HG02870 (cell line): ENCODE measurements at regions not wholly inside any gene's neighbourhood (a gene's known extent, or its start where the extent isn't known, plus 50 kb on each side); places are given as distances from the start of the nearest gene placed in this dataset.
"Not testable (repeated sequence)": the region's sequence is repeated elsewhere in the genome, so short reads cannot be mapped to it uniquely, and the experiment has no call there.

Experiments used
- ATAC-seq: cut with Tn5 transposase; IDR thresholded peaks from one replicate; pipeline ENCODE4 v1.9.1; 2021; ENCODE audit warnings: mild to moderate bottlenecking, moderate library complexity; ENCODE audit not compliant: unreplicated experiment

DNA sequence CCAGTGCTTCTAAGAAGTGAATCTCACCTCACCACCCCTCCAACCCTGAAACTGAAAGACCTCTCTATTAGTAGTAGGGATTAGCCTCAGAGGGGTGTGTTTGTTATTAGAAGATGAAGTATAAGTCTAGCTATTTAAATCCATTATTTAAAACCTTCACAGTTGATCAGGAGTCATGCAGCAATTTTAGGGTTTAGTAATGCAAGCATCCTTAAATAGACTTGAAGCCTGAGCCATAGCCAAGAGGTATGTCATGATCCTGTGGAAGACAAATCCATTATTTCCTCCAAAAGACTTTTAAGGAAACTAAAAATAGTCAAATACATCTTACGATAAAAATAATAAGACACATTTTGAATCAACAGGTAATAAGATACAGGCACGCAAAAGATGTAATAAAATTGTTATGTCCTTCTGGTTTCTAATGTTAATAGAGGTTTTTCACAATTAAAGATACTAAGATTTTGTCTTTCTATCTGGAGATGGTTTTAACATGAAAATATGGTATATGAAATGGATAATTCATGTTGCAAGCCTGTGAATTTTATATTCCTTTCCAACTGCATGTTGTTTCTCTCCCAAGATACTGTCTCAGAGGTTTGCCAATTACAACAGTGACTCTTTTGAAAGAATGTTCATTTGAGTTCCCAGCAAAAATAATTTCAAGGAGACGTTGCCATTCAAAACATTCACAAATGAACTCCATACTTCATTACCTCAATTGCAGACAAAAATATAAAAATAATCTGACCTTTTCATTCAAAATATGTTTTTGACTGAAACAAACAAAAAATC, 68.0 kb downstream of the LUZP4 start:
- no peak for ATAC-seq

DNA sequence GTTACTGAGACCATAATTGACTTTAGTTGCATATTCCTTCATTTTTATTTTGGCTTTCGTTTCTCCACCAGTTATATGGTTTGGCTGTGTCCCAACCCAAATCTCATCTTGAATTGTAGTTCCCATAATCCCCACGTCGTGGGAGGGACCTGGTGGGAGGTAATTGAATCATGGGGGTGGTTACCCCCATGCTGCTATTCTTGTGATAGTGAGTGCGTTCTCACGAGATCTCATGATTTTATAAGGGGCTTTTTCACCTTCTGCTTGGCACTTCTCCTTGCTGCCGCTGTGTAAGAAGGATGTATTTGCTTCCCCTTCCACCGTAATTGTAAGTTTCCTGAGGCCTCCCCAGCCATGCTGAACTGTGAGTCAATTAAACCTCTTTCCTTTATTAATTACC, 70.0 kb downstream of the LUZP4 start:
- not testable (repeated sequence) for ATAC-seq

DNA sequence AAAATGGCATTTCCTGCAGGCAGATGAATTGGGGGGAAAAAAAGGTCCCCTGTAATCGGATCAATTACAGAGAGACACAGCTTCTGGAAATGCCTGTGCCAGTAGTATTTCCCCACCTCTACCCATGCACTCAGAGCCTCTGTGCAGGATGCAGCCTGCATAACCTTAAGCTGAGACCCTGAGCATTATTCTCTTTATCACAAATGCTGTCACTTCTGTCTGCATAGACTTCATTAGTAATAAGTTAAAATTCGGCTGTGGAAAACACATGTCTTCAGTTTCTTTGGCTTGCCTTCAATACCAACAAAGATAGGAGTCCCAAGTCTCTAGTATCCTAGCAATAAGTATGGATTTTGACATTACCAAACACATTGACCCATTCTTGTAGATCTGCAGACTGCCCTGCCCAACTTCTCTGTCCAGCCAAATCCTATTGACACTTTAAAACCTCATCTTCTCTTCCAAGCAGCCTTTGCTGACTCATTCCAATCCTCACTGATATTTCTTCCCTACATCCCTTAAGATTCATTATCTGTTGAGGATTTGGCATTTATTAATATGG, 70.8 kb downstream of the LUZP4 start:
- ATAC-seq: no peak

DNA sequence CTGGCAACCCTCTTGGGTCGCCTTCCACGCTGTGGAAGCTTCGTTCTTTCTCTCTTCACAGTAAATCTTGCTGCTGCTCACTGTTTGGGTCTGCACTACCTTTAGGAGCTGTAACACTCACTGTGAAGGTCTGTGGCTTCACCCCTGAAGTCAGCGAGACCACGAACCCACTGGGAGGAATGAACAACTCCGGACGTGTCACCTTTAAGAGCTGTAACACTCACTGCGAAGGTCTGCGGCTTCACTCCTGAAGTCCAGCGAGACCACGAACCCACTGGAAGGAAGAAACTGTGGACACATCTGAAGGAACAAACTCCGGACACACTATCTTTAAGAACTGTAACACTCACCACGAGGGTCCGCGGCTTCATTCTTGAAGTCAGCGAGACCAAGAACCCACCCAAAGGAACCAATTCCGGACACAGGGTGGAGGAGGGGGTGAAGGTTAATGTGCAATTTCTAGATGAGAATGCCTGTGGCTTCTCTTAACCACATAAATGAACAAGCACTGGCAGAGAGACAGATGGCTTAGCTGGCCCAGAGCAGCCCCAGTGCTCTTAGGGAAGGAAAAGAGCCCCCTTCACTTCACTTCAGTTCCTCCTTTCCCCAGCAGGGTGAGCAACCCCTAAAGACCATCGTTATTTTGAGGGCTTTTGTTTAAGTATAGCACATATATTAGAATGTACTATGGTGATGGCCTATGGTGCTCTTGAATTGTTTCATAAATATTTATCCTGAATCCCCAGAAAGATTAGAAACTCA, 73.0 kb downstream of the LUZP4 start:
- no peak for ATAC-seq

DNA sequence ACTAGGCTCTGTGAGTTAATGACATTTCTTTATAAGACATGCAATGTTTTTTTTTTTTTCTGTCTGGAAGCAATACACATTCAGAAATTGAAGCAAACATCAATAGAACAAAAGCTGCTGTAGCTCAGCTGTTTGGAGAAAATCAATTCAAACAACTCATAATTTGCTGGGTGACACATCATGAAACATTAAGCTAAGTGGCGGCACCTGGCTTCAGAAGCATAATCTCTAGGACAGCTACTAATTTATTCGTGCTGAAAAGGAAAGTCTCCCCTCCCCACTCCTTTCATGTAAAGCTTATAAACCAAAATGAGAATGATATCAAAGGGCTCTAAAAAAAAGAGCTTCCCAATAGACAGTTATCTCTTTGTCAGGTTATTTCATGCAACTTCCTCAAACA, 73.9 kb downstream of the LUZP4 start:
- no peak for ATAC-seq

DNA sequence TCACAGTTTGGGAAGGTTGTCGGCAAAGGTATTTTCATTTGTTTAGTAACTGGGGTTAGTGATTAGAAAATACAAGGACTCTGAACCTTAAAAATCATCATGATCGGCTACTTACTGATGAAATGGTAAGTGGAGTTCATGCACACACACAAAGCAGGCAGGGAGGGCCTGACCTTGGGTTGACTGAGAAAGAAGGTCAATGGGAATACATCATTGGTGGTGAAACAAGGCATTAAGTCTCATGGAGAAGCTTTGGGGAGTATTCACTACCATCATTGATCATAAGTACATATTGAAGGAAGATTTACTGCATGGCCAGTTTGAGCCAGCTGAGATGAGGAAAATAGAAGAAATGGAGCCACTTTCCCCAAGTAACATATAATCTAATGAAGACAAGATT, 74.4 kb downstream of the LUZP4 start:
- no peak for ATAC-seq

DNA sequence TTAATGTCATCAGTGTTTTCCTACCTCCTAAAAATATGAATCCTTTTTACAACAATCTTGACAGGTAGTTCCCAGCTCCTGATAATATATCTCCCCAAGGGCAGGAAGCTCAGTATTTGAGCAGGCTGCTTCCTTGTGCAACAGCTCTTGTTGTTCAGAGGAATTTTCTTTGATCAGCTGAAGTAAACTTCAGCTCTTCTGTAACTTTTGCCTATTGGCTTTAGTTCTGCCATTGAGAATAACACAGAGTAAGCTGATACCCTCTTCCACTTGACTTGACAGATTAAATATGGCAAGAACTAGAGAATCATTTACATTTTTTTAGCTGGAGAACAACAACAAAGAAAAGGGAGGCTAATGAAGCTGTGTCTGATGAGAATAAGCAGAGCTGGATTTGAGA, 75.2 kb downstream of the LUZP4 start:
- no peak for ATAC-seq

DNA sequence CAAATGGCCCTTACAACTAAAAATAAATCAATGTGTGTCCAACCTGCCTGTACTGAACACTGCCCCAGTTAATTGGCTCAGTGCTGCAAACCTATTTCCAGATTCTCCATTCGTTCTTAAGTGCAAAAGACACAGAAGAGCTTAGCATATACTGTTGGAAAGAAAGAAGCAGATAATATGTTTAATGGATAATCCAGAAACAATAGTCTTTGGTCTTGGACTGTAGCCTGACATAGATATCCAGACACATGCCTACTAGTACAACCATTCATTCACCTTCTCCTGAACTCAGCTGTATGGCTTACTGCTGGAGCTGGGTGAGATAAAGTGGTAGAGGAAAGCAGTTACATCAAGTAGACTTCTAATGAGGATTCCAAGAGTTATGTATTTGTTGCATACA, 77.0 kb downstream of the LUZP4 start:
- ATAC-seq: no peak

DNA sequence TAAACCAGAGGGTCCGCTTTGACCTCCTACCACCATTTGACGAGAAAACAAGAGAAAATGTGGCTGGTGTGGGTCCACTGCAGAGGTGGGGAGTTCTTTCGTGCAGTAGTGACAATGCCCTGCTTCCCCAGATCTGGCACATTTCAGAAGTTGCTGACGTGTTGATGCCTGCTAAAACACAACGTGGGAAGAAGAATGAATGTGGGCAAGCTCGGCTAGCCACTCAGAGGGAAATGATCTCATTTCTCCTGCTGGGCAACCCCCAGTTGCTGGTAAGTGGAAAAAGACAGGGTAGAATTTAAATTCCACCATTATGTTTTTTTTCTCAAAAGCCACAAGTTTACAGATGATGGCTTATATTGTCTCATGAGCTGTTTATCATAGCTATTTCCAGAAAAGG, 77.9 kb downstream of the LUZP4 start:
- ATAC-seq: no peak

DNA sequence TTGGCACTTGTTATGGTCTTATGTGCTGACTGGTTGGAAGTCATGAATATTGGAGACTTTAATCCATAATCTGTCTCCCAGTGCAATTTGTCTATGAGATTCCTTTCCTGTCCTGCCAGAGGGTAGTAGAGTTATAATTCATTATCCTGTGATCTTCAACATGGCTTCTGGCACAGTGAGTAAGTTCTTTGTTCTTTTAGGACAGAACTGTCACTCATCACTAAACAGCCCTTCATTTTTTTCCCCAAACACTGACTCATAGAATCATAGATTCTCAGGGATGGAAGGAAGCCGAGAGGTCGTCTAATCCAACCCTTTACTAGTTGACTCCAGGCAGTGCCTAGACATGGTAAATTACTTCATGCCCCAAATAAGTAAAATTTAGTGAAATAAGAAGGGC, 78.4 kb downstream of the LUZP4 start:
- no peak for ATAC-seq

DNA sequence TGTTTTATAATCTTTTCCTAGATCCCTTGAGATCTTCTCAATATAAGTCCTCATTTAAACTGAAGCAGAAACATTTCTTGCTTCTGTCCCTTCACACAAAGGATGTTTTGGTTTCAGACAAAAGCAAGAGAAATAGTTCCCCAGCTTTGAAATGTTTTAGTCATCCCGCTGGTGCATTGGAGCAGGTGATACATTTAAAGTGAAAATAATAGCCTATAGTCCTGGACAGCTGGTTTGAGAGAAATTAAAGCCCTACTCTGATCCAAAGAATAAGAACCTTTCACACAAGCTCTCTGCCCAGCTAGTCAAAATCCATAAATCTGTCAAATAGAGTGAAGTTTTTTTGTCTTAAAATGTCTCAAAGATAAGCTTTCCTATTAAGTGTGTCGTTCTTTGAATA, 79.4 kb downstream of the LUZP4 start:
- no peak for ATAC-seq

DNA sequence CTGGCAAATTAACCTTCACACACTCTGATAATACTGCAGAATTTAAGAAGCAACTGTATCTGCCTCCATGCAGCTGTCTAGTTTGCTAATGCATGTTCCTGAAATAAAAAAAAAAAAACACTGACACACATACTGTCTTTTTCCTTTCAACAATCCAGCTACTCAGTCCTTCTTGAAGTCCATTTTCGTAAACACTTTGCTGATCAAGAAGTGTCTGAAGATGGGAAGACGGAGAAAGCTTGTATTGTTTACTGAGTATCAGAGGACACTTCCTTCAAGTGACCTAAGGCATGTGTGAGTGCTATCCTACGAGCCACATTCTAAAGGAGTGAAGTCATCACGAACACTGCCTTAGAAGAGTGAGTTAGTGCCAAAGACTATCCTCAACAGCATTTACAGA, 82.6 kb downstream of the LUZP4 start:
- ATAC-seq: no peak

DNA sequence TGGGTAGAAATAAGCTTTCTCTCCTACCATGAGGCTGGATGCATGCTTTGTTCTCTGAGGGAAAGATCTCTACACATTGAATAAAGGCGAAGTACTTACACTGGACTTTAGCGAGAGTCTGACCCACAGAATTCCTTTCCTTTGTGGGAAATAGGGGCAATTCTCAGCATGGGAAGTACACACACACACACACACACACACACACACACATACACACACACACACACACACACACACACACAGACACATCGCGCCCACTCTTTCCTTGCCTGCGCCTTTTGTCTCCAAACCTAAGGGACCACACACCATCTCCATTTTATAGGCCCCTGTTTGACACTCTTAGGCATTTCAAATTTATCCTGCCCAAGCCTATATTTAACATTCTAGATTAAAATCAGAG, 83.8 kb downstream of the LUZP4 start:
- no peak for ATAC-seq

DNA sequence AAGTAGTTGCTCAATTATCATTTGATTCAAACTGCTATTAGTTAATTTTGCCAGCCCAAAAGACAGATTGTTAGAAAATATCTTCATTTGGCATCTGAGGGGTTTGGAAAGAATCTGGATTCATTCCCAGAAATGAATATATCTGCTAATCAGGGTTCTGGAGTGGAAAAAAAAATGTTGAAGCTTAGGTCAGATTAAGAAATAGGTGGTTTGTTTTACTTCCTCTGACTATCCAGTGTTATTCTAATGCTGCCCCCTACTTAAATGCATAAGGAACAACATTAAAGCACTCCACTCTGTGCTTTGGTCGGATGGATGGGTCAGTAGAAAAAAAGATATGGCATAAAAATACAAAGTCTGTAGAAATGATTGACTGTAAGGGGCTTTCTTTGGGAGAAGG, 89.0 kb downstream of the LUZP4 start:
- ATAC-seq: no peak

DNA sequence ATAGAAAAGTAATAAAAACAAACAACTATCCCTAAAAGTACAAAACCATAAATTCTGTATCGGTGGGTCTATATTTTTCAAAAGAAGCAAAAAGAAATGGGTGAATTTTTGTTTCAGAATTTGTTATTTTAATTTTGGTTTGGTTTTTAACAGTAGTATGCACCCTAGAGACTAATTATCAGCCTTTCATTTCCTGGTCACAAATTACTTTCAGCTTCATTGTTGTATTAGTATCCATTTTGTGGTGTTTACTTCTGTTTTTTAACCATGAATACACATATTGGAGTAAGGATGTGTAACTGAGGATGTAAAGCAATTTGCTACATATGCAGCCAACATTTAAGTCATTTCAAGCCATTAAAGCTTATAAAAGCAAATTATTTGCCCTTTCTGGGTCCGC, 97.8 kb downstream of the LUZP4 start:
- no peak for ATAC-seq

DNA sequence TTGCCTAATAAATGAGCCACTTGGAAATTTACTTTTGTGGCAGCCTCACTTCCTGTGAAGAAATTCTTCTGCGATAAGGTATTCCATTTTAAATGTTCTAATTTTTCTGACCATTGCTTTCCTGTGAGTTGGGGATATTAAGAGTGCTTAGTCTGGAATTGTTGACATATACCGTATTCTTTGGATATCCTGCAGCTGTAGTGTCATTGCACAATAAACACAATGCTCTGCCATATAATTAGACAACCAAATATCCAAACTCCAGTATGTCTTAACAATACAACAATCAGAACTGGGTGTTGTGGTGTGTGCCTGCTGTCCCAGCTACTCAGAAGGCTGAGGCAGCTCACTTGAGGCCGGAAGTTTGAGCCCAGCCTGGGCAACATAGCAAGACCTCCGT, 99.4 kb downstream of the LUZP4 start:
- no peak for ATAC-seq

DNA sequence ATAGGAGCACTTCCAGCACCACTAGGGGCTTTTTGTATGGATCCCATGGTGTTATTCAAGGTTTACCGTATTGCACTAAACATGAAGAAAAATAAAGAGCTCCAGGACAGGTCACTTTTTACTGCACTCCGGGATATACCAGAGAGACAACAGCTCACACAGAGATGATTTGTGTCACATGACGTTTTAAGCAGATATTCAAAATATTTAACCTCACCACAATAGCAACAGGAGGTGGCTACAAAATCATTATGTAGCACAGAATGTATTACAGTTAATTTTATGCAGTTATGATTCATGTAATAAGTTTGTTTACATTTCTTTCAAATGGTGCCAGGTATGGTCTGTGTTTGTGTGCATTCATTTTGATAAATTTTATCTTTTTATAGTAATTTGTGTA, 100.6 kb downstream of the LUZP4 start:
- ATAC-seq: no peak

DNA sequence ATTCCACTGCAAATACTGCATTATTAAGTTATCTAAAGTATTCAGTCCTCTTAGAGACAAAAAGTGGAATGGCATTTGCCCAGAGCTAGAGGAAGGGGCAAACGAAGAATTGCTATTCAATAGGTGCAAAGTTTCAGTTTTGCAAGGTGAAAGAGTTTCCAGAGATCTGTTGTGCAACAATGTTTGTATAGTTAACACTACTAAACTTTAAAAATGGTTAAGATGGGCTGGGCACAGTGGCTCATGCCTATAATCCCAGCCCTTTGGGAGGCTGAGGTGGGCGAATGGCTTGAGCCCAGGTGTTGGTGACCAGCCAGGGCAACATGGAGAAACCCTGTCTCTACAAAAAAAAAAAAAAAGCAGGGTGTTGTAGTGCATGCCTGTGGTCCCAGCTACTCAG, 102.5 kb downstream of the LUZP4 start:
- no peak for ATAC-seq

DNA sequence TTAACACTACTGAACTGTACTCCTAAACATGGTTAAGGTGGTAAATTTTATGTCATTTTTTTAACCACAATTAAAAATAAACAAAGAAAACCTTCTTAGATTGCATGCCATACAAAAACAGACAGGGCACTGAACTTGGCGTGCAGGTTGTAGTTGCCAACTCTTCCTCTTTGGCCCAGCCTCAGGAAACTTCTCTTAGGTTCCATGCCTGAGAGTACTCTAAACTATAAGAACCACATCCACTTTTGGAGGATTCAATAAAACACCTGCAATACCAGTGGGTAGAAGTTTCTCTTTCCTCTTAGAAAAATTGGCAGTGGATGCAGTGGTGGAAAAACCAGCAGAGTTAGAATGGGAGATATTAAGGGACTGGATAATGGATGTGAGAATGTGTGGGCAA, 103.4 kb downstream of the LUZP4 start:
- ATAC-seq: no peak

DNA sequence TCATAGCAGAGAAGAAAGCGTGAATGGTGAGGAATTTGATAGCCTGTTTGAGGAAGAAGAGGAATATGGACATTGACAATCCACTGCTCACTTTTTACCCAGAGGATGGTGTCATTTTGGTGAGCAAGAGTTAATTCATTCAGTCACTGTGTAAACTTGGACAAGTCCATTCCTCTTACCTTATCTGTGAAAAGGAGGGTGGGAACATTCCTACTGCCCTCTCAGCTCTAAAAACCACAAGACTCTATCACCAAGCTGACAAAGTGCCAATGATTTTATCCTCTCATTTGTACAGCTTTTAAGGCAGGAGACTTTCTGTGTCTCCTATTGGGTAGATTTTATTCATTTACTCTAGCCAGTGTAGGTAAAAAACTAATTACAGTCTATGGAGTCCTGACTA, 103.8 kb downstream of the LUZP4 start:
- no peak for ATAC-seq

DNA sequence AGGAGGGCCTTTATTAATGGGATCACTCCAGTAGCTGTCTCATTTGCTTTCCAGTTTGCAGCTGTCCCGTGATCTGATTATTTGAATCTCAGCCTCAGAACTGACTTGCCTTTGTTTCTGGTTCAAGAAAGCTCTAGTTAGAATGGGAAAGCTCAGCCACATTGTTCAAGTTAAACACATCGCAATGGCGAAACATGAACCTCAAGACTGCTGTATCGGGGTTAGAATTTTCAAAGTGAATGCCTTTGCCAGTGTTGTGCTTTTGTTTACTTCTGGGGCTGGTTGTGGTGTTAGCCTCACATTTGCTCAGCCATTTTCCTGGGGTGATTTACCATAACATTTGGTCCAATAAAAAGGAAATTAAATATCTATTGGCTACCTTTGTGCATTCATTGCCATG, 105.3 kb downstream of the LUZP4 start:
- not testable (repeated sequence) for ATAC-seq

DNA sequence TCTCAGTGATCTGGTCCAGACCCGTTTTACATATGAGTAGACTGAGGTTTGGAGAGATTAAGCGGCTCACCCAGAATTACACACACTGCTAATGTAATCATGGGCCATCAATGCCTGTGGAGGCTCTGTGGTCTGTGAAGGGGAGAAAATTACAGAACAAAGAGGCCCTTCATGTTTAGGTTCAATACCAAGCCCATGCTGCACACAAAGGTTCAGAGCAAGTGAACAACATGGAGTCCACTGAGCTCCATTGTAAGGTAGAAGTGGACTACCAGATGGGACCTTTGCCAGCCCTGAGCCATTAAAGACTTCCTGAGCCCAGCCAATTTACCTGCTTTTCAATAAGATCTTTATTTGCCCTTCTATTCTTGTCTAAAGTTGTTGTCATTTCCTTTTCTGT, 109.8 kb downstream of the LUZP4 start:
- ATAC-seq: no peak
